MM.1S (cell line): ENCODE measurements at regions not wholly inside any gene's neighbourhood (a gene's known extent, or its start where the extent isn't known, plus 50 kb on each side); places are given as distances from the start of the nearest gene placed in this dataset.
"Not testable (repeated sequence)": the region's sequence is repeated elsewhere in the genome, so short reads cannot be mapped to it uniquely, and the experiment has no call there.

Experiments used
- CTCF ChIP-seq: fragments of 300-600 bp; sonication (generic); IDR thresholded peaks from 2 replicates; pipeline ENCODE4 v1.5.1; 2016; ENCODE audit warnings: antibody characterized with exemption, low read length, mixed read lengths
- EZH2 ChIP-seq: fragments of 300-600 bp; sonication (generic); optimal IDR thresholded peaks from 2 replicates; pipeline ENCODE3; 2017; ENCODE audit warnings: low read depth, mild to moderate bottlenecking, antibody characterized with exemption, low read length, mixed read lengths

GRCh38 chr12:131232872-131233271, 279.2 kb downstream of the ADGRD1 start:
- TF ChIP-seq CTCF, EZH2: not testable (repeated sequence)
